Fibroblast of villous mesenchyme (primary cell): ENCODE measurements at regions not wholly inside any gene's neighbourhood (a gene's known extent, or its start where the extent isn't known, plus 50 kb on each side); places are given as distances from the start of the nearest gene placed in this dataset.

Source experiments
- DNase-seq: peaks from one replicate; pipeline ENCODE4 v3.0.0-alpha.2; 2010; ENCODE audit warnings: low read depth
- H3K4me3 ChIP-seq: 2 replicates; pipeline ENCODE4 v1.5.1; 2011; ENCODE audit warnings: low read depth, mild to moderate bottlenecking, low read length
- CTCF ChIP-seq: IDR thresholded peaks from 2 replicates; pipeline ENCODE4 v1.5.1; 2012; ENCODE audit warnings: low read depth, mild to moderate bottlenecking, low read length; ENCODE audit not compliant: insufficient read depth

- no peak overlapping the region for H3K4me3 ChIP-seq
- peak; percentile 19 for DNase-seq
- TF ChIP-seq CTCF, result no peak
Measured at GRCh38 chr13:79867254-79867653, 386.3 kb downstream of the NDFIP2 start.

GRCh38 chr13:79866436-79866835, 385.5 kb downstream of the NDFIP2 start:
- no peak for DNase-seq
- TF ChIP-seq CTCF, result no peak
- no peak overlapping the region for H3K4me3 ChIP-seq

DNA sequence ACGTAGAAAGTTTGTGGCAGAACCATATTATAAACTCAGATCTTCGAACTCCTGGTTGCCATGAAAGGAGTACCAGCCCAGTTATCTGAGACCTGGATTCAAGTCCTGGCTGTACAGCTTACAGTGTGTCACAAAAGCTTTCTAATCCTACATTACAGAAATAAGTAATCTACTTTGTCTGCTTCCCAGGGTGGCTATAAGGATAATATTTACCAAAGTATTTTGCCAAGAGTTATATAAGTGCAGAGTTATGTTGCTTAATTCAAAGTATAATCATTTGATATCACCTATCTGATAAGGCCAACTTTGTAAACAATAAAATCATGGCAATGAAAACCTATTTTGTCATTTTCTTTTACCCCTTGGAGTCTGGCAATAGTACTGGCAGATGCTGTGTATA, 381.6 kb downstream of the NDFIP2 start:
- no peak overlapping the region for H3K4me3 ChIP-seq
- TF ChIP-seq CTCF, result no peak
- no peak for DNase-seq

GRCh38 chr13:79861731-79862130, 380.8 kb downstream of the NDFIP2 start:
- DNase-seq, result no peak
- no peak overlapping the region for H3K4me3 ChIP-seq
- TF ChIP-seq CTCF, result no peak

DNA sequence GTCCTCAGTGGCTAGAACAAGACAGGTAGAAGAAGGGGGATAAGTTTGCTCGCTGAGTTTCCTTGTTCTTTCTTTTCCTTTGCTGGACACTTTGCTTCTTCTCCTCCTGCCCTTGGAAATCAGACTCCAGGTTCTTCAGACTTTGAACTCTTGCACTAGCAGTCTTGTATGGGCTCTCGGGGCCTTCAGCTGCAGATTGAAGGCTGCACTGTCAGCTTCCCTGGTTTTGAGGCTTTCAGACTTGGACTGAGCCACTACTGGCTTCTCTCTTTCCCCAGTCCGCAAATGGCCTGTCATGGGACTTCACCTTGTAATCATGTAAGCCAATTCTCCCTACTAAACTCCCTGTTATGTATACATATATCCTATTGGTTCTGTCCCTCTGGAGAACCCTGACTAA, 379.8 kb downstream of the NDFIP2 start:
- H3K4me3 ChIP-seq, result no peak overlapping the region
- no peak for TF ChIP-seq CTCF
- DNase-seq, result no peak

DNA sequence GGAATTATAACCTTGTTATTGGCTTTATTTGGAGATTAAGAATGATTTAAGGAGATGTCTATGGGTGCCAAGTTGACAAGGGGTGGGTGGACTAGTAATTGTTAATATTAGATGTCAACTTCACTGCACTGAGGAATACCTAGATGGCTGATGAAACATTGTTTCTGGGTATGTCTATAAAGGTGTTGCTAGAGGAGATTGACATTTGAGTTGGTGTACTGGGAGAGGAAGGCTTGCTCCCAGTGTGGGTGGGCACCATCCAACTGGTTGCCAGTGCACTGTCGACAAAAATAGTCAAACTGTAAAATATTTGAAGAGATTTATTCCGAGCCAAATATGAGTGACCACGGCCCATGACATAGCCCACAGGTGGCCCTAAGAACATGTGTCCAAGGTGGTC, 378.8 kb downstream of the NDFIP2 start:
- H3K4me3 ChIP-seq, result no peak overlapping the region
- no peak for DNase-seq
- no peak for TF ChIP-seq CTCF

DNA sequence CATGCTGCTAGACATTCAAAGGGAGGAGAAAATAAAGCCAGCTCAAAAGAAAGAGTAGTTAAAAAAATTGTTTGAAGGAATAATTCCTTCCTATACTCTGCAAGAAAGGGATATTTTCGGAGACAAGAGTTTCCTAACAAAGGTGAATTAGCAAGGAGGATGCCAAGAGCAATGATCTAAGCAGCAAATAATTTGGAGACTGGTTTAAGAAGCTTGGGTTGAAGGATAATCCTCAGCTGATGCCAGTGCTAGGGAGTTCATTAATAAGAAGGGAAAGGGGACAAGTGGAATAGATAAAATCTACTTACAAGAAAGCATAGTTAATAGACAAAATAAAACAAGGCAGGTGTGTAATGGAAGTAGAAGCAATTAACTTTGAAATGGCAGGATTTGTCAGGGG, 372.3 kb downstream of the NDFIP2 start:
- TF ChIP-seq CTCF, result no peak
- no peak for DNase-seq
- no peak overlapping the region for H3K4me3 ChIP-seq
